GM21723 (cell line): ENCODE measurements at regions not wholly inside any gene's neighbourhood (a gene's known extent, or its start where the extent isn't known, plus 50 kb on each side); places are given as distances from the start of the nearest gene placed in this dataset.

Experiments used
- ATAC-seq: cut with Tn5 transposase; IDR thresholded peaks from one replicate; pipeline ENCODE4 v1.9.1; 2021; ENCODE audit warnings: mild to moderate bottlenecking, moderate library complexity; ENCODE audit not compliant: unreplicated experiment

GRCh38 chr10:128694168-128694850 lies 568.1 kb upstream of the MKI67 start:
- ATAC-seq = no peak

DNA sequence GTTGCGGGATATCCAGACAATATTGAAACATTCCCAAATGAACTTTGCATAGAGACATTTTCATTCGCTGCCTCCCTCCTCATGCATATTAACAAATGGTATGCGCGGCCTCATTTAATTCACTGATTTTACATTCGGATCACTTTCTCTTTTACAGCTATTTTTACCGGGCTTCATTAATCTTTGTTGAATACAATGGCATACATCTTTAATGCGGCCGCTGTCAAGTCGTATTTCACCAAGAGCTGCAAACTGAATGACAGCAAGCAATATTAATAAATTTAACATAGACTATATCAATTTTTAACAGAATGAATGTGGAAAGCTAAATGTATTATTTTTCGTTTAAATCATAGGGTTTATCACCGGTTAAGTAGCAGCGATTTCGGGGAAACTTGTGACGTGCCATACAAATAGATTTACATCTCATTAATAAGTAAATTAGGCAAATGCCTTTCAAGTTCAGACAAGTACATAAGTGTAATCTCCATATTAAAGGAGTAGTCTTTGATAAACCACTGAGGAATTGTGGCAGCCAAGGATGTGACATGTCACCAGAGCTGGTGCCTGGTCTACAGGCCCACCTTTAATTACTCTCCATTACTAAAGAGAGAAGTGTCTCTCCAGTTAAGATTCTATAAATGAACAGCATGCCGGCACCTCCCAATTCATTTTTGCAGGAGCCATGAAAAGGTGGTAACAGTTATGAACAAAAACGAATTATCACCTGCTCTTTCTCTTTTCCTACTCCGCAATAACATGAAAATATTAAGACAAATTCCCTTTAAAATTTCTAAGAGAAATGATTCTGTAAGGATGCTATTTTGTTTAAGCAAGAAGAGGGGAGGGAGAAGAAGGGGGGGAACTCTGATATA lies 568.9 kb upstream of the MKI67 start:
- no peak for ATAC-seq

GRCh38 chr10:128695931-128696330 lies 569.7 kb upstream of the MKI67 start:
- no peak for ATAC-seq

- ATAC-seq = no peak
These were observed 571.2 kb upstream of the MKI67 start for GRCh38 chr10:128697437-128697836.

- no peak for ATAC-seq
These were observed 575.2 kb upstream of the MKI67 start for GRCh38 chr10:128701381-128701780.

DNA sequence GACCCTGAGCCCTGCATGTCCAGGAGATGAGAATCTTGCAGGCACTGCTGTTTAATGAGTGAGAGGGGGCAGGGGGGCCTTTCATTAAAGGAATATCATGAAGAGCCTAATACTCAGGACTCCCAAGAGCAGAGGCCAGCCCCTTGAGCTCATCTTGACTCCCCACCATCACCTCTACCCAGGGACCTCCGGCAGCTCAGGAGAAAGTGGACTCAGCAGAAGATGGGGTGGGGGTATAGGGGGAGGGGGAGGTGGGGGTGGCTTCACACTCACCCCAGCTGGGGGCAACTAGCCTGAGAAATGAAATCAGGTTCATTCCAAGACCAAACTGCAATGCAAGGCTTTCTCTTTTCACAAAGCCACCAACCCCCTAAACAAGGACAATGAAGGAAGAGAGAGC lies 575.6 kb upstream of the MKI67 start:
- ATAC-seq = no peak

GRCh38 chr10:128704716-128705115 lies 578.5 kb upstream of the MKI67 start:
- no peak for ATAC-seq

DNA sequence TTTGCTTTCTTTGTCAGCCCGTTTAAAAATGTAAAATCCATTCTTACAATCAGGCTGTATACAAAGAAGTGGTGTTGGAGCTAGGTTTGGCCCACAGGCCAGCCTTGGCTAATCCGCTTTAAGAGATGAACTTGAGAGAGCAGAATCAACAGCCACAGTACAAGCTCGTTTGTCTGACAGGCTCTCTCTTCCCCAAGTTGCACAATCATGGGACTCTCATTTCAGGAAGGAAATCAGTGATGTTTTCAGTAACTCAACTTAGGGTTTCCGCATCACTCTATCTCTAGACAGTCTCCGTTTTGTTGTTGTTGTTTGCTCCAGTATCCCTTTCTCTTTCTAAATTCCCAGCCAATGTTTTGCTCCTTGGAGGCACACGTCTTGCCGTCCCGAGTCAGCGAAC lies 582.0 kb upstream of the MKI67 start:
- no peak for ATAC-seq

DNA sequence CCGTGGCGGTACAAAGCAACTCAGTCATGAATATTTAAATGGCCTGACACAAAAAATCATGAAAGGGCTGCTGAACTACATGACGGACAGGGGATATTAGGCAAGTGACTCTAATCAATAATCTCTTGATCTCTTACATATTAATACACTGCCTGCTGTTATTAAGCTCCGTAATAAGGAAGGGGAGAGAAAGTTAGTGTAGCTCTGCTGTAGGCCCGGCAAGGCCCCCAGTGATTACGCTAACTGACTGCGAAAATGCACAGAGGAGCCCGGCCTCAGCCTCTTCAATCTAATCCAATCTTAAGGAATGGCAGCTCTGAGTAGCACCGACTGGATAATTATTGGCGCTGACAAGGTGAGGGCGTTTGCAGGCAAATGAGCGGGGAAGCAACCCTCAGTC lies 583.5 kb upstream of the MKI67 start:
- no peak for ATAC-seq

- no peak for ATAC-seq
These were observed 584.0 kb upstream of the MKI67 start for GRCh38 chr10:128710098-128710797.

- no peak for ATAC-seq
These were observed 584.6 kb upstream of the MKI67 start for GRCh38 chr10:128710798-128711183.

DNA sequence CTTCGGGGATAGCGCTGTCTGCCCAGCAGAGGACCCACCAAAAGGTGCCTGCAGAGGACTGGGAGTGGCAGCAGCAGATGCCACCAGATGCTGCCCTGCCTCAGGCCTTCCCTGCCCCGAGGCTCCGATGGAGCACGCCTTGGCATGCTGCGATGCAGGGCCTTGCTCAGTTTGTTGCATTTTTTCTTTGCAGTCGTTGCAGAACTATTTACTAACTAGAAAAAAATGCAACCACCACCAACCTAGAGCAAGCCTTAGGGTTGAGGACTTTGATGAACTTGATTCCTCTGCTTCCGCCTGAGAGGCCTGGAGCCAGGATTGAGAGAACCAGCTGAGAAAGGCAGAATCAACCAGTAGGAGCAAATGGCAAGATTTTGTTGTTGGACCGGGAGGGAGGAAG lies 585.6 kb upstream of the MKI67 start:
- ATAC-seq = no peak

GRCh38 chr10:128712661-128713400 lies 586.6 kb upstream of the MKI67 start:
- no peak for ATAC-seq

DNA sequence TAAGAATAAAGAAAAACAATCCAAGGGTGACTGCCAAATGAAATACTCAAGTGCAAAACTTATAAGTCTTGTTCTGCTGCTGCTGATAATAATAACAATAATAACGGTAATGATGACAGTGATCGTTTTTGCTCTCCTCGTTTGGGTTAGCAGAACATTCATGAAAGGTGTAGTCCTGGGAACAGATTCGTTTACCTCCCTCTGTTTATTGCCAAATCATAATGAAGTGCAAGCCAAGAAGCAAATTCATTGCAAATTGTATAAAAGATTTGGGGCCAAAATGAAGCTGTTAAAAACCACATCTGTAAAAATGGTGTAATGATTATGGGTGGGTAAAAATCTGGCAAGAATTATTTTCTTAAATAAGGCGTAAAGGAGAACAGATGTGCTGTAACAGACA lies 587.2 kb upstream of the MKI67 start:
- ATAC-seq = no peak

DNA sequence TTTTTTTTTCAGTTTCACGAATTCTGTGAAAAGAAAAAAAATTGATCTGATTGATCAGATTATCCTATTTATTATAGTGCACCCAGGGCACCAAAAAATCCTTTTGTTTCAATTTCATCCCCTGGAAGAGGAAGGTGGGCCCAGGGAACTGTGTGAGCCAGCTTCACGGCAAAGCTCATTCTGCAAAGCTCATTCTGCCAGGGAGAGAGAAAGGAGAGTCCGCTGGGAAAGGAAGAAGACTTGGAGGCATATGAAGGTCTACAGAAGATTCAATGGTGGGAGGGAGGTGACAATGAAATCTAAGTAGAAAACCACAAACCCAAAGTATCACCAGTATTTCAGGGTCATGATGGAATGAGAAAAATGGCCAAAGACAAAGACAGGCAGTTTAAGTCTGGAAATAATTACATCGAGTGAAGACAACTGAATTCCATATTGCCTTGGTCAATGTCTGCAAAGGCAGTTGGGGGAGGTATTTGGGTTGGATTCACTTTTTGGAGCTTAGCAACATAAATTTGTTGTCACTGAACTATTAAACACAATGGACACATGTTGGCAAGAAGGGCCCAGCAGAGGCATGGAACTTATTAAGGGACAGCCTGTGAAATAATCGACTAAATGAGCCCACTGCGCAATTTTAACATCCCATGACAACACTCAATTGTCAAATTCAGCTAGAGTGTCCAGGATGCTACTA lies 587.8 kb upstream of the MKI67 start:
- no peak for ATAC-seq

DNA sequence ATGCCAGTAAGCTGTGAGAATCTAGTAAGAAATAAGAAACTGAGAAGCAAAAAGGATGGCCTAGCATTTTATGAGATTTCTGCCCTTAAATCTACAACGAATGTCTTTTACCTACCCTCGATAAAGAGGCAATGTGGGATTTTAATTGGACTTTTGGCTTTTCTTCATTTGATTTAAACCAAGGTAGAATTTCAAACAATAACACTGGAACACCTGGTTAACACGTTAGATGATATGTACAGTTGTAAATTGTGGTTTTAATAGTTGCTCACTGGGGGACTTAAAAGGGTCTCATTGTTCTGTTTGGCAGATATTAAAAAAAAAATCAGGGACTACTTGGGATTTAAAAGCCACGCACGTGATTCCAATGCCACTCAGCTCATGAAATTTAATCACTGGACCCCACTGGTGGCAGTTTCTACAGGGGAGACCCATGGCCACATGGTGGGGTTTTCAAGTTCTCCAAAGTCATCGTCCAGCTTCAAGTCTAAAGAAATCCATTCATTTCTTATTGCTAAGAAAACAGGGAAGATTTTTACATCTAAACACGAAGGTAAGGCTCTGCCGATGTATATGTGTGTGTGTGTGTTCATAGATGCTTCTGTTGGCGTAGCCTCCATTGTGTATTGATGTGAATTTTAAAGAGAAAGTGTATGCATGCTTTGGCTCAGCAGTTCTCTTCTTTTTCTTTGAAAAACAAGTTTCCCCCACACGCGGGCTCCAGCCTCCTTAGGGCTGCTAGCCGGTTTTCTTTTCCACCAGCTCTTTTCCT lies 588.6 kb upstream of the MKI67 start:
- ATAC-seq = no peak

- ATAC-seq = no peak
These were observed 590.0 kb upstream of the MKI67 start for GRCh38 chr10:128716181-128716580.

- ATAC-seq = no peak
These were observed 595.8 kb upstream of the MKI67 start for GRCh38 chr10:128721963-128722445.

GRCh38 chr10:128722947-128723346 lies 596.7 kb upstream of the MKI67 start:
- ATAC-seq = no peak
